DOHH2 (cell line): ENCODE measurements at regions not wholly inside any gene's neighbourhood (a gene's known extent, or its start where the extent isn't known, plus 50 kb on each side); places are given as distances from the start of the nearest gene placed in this dataset.

Experiments
- EZH2phosphoT487 ChIP-seq: fragments of 200-600 bp; sonication (generic); IDR thresholded peaks from 2 replicates; pipeline ENCODE4 v1.6.1; 2017; ENCODE audit warnings: borderline replicate concordance, mild to moderate bottlenecking, antibody characterized with exemption, low read length, moderate library complexity, mixed read lengths
- TF ChIP-seq, protein P1 (sequence below): fragments of 200-600 bp; sonication (generic); IDR thresholded peaks from one replicate; pipeline ENCODE4 v1.5.1; 2014; ENCODE audit warnings: antibody characterized with exemption, mild to moderate bottlenecking, low read depth, low read length; ENCODE audit not compliant: poor library complexity, severe bottlenecking

DNA sequence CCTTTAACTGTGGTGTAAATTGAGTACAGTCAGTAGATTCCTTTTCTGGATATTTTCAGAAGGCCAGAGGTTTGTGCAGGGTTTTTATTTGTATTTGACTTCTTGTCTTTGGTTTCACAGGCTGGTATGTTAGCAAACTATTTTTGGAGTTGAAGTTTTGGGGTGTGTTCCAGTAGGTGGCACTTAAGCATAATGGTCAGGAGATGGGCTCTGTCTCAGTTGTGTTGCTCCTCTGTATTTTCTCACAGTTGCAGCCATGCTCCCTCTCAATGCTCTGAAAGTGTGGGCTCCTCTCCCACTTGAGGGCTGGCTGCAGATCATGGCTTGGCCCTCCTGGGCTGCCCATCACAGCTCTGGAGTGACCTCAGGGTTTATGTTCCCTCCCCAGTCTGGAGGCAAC, 267.0 kb upstream of the PCSK5 start:
- TF ChIP-seq, protein P1, sequence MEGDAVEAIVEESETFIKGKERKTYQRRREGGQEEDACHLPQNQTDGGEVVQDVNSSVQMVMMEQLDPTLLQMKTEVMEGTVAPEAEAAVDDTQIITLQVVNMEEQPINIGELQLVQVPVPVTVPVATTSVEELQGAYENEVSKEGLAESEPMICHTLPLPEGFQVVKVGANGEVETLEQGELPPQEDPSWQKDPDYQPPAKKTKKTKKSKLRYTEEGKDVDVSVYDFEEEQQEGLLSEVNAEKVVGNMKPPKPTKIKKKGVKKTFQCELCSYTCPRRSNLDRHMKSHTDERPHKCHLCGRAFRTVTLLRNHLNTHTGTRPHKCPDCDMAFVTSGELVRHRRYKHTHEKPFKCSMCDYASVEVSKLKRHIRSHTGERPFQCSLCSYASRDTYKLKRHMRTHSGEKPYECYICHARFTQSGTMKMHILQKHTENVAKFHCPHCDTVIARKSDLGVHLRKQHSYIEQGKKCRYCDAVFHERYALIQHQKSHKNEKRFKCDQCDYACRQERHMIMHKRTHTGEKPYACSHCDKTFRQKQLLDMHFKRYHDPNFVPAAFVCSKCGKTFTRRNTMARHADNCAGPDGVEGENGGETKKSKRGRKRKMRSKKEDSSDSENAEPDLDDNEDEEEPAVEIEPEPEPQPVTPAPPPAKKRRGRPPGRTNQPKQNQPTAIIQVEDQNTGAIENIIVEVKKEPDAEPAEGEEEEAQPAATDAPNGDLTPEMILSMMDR: no peak
- TF ChIP-seq EZH2phosphoT487: no peak
